ENCODE measurements at regions not wholly inside any gene's neighbourhood (a gene's known extent, or its start where the extent isn't known, plus 50 kb on each side); places are given as distances from the start of the nearest gene placed in this dataset.

- POLR2A ChIA-PET = no interaction called here
Measured at GRCh38 chr15:69992348-69992747, 105.4 kb downstream of the TLE3 start.

DNA sequence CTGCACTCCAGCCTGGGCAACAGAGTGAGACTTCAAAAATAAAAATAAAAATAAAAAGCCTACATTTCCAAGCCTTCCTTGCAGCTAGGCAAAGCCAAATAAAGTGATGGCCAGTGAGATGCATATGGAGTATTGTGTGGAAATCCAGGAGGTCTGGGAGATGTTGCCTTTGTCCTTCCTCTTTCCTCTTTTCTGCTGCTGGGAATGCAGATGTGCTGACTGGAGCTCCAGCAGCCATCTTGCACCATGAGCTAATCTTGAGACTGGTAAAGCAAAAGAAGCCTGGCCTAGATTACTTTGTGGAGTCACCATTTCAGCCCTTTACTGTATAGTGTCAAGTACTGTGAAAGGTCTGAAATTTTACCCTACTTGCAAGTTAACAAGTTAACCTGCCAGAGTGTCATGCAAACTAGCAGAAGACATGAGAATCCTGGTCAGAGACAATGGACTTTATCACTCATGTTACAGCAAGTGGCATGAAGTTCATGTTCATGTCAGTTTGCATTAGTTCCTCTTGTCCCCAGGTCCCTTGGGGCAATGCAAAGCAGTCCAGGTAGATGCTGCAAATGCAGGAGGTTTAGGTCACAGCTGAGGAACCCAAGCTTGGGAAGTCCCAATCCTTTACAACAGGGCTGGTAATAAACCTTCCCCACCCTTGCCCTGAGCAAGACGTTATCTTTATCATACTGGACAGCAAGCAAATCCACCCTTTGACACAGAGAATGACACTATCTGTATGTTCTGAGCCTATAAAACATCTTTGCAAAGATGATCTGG lies 103.1 kb downstream of the TLE3 start:
- no peak overlapping the region for H3K4me3 ChIP-seq (ENCODE audit: low read depth, low read length)
- ChIA-PET CTCF (no interaction called here), POLR2A (no interaction called here)
- no peak for DNase-seq (ENCODE audit: low read depth, low spot score)
- TF ChIP-seq, protein P1, sequence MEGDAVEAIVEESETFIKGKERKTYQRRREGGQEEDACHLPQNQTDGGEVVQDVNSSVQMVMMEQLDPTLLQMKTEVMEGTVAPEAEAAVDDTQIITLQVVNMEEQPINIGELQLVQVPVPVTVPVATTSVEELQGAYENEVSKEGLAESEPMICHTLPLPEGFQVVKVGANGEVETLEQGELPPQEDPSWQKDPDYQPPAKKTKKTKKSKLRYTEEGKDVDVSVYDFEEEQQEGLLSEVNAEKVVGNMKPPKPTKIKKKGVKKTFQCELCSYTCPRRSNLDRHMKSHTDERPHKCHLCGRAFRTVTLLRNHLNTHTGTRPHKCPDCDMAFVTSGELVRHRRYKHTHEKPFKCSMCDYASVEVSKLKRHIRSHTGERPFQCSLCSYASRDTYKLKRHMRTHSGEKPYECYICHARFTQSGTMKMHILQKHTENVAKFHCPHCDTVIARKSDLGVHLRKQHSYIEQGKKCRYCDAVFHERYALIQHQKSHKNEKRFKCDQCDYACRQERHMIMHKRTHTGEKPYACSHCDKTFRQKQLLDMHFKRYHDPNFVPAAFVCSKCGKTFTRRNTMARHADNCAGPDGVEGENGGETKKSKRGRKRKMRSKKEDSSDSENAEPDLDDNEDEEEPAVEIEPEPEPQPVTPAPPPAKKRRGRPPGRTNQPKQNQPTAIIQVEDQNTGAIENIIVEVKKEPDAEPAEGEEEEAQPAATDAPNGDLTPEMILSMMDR (IDR thresholded peaks at IDR 0.05; ENCODE audit: insufficient read depth, low read length, missing control alignments) = no peak

More at GRCh38 chr15:69992348-69992747, 105.4 kb downstream of the TLE3 start:
- no peak overlapping the region for H3K4me3 ChIP-seq (ENCODE audit: low read depth, low read length)
- TF ChIP-seq, protein P1 (IDR thresholded peaks at IDR 0.05; ENCODE audit: insufficient read depth, low read length, missing control alignments) = no peak
- CTCF ChIA-PET = no interaction called here
- DNase-seq (ENCODE audit: low read depth, low spot score) = no peak

- POLR2A ChIA-PET = no interaction called here
- DNase-seq (ENCODE audit: low read depth, low spot score) = no peak
- CTCF ChIA-PET = no interaction called here
- no peak overlapping the region for H3K4me3 ChIP-seq (ENCODE audit: low read depth, low read length)
- TF ChIP-seq, protein P1 (IDR thresholded peaks at IDR 0.05; ENCODE audit: insufficient read depth, low read length, missing control alignments) = no peak
Measured at GRCh38 chr15:69996321-69997160, 101.2 kb downstream of the TLE3 start.

DNA sequence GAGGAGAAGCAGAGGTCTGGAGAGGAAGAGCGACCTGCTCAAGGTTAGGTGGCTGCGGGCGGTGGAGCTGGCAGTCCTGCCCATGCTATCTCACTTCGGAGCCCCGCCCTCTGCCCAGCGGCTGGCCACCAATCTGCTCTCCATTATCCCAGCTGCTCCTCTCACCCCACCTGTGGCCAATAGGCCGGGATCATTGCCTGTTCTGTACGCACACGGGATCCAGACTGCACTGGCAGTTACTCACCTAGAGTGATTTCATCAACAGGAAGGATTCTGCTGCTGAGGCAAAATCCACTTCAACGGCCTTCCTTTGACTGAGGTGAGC lies 100.6 kb downstream of the TLE3 start:
- POLR2A ChIA-PET = no interaction called here
- TF ChIP-seq, protein P1 (IDR thresholded peaks at IDR 0.05; ENCODE audit: insufficient read depth, low read length, missing control alignments) = no peak
- no peak overlapping the region for H3K4me3 ChIP-seq (ENCODE audit: low read depth, low read length)
- CTCF ChIA-PET = interaction anchor here (0.8 kb wide), 1 partner anchor 421 kb away, joined by 3 read pairs; no protein-coding TSS in a partner anchor
- DNase-seq (ENCODE audit: low read depth, low spot score) = no peak
